Upper lobe of right lung (tissue), 1 donor: ENCODE measurements at regions not wholly inside any gene's neighbourhood (a gene's known extent, or its start where the extent isn't known, plus 50 kb on each side); places are given as distances from the start of the nearest gene placed in this dataset.

Source experiments
- ATAC-seq: fragments of 200-7000 bp; cut with Tn5 transposase; one replicate; pipeline ENCODE4 v1.9.1; 2020; ENCODE audit warnings: mild to moderate bottlenecking, moderate library complexity
- DNase-seq: peaks from one replicate; pipeline ENCODE4 v3.0.0-alpha.2; 2020
- H3K27ac ChIP-seq: fragments of 200-600 bp; one replicate; pipeline ENCODE4 v1.8.0; 2022
- H3K27me3 ChIP-seq: fragments of 200-600 bp; one replicate; pipeline ENCODE4 v1.8.0; 2022; ENCODE audit warnings: mild to moderate bottlenecking
- H3K36me3 ChIP-seq: fragments of 200-600 bp; one replicate; pipeline ENCODE4 v1.8.0; 2022
- H3K4me1 ChIP-seq: fragments of 200-600 bp; one replicate; pipeline ENCODE4 v1.8.0; 2022
- H3K4me3 ChIP-seq: fragments of 200-600 bp; one replicate; pipeline ENCODE4 v1.8.0; 2022; ENCODE audit warnings: mild to moderate bottlenecking
- H3K9me3 ChIP-seq: fragments of 200-600 bp; one replicate; pipeline ENCODE4 v1.8.0; 2022
- intact Hi-C: fragments of 100-400 bp; cut with DNase I; formaldehyde crosslinking; loops from one replicate; pipeline ENCODE4 v1.11.0; 2022
- TF ChIP-seq, protein P1 (sequence below): fragments of 200-600 bp; IDR thresholded peaks from one replicate; pipeline ENCODE4 v1.8.0; 2022; ENCODE audit warnings: antibody characterized with exemption
- donor health status: DM: no; HTN: yes; CAD: no; lungs with severe emphysema.

DNA sequence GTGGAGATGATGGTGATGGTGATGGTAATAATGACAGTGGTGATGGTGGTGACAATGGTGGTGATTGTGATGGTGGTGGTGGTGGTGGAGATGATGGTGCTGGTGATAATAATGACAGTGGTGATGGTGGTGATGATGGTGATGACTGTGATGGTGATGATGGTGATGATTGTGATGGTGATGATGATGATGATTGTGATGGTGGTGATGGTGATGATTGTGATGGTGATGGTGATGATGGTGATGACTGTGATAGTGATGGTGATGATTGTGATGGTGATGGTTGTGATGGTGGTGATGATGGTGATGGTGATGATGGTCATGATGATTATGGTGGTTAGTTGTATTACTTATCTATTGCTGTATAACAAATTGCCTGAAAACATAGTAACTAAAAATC lies 108.9 kb upstream of the NKX1-1 start:
- no peak overlapping the region for H3K27ac ChIP-seq
- intact Hi-C loops, result no loop called here
- H3K27me3 ChIP-seq, result peaks cover 50% of the 10 kb centered on the region
- H3K9me3 ChIP-seq, result no peaks in the 10 kb centered on the region
- H3K4me3 ChIP-seq, result no peak overlapping the region
- no peaks in the 10 kb centered on the region for H3K4me1 ChIP-seq
- H3K36me3 ChIP-seq, result no peaks in the 10 kb centered on the region
- DNase-seq (peak; percentile 1), ATAC-seq (no peak)
- TF ChIP-seq, protein P1, sequence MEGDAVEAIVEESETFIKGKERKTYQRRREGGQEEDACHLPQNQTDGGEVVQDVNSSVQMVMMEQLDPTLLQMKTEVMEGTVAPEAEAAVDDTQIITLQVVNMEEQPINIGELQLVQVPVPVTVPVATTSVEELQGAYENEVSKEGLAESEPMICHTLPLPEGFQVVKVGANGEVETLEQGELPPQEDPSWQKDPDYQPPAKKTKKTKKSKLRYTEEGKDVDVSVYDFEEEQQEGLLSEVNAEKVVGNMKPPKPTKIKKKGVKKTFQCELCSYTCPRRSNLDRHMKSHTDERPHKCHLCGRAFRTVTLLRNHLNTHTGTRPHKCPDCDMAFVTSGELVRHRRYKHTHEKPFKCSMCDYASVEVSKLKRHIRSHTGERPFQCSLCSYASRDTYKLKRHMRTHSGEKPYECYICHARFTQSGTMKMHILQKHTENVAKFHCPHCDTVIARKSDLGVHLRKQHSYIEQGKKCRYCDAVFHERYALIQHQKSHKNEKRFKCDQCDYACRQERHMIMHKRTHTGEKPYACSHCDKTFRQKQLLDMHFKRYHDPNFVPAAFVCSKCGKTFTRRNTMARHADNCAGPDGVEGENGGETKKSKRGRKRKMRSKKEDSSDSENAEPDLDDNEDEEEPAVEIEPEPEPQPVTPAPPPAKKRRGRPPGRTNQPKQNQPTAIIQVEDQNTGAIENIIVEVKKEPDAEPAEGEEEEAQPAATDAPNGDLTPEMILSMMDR, result no peak

DNA sequence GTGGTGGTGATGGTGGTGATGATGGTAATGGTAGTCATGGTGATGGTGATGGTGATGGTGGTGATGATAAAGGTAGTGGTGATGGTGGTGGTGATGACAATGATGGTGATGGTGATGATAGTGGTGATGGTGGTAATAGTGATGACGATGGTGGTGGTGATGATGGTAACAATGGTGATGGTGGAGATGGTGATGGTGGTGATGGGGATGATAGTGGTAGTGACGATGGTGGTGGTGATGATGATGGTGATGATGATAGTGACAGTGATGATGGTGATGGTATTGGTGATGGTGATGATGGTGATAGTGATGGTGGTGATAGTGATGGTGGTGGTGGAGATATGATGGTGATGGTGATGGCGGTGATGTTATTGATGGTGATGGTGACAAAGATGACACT lies 108.4 kb upstream of the NKX1-1 start:
- ATAC-seq (no peak), DNase-seq (no peak)
- no peak overlapping the region for H3K4me3 ChIP-seq
- H3K27ac ChIP-seq, result no peak overlapping the region
- no peaks in the 10 kb centered on the region for H3K36me3 ChIP-seq
- intact Hi-C loops, result no loop called here
- no peaks in the 10 kb centered on the region for H3K9me3 ChIP-seq
- H3K27me3 ChIP-seq, result peaks cover 48% of the 10 kb centered on the region
- no peaks in the 10 kb centered on the region for H3K4me1 ChIP-seq
- TF ChIP-seq, protein P1, result no peak

DNA sequence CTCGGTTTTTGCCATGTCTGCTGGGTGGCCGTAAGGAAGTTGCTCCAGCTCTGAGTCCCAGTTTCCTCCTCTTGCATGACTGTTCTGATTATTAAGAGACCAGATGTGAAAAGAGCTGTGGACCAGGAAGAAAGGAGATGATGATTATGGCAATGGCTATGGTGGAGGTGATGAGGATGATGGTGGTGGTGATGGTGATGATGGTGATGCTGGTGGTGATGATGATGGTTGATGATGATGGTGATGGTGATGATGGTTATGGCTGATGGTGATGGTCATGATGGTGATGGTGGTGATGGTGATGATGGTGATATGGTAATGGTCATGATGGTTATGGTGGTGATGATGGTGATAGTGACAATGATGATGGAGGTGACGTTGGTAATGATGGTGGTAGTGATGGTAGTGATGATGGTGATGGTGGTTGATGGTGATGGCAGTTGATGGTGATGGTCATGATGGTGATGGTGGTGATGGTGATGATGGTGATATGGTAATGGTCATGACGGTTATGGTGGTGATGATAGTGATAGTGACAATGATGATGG lies 107.8 kb upstream of the NKX1-1 start:
- Histone ChIP-seq H3K9me3 (no peaks in the 10 kb centered on the region), H3K27me3 (peaks cover 50% of the 10 kb centered on the region), H3K36me3 (no peaks in the 10 kb centered on the region), H3K4me3 (no peak overlapping the region), H3K4me1 (no peaks in the 10 kb centered on the region), H3K27ac (no peak overlapping the region)
- intact Hi-C loops, result no loop called here
- TF ChIP-seq, protein P1, result no peak
- no peak for DNase-seq
- ATAC-seq, result no peak

DNA sequence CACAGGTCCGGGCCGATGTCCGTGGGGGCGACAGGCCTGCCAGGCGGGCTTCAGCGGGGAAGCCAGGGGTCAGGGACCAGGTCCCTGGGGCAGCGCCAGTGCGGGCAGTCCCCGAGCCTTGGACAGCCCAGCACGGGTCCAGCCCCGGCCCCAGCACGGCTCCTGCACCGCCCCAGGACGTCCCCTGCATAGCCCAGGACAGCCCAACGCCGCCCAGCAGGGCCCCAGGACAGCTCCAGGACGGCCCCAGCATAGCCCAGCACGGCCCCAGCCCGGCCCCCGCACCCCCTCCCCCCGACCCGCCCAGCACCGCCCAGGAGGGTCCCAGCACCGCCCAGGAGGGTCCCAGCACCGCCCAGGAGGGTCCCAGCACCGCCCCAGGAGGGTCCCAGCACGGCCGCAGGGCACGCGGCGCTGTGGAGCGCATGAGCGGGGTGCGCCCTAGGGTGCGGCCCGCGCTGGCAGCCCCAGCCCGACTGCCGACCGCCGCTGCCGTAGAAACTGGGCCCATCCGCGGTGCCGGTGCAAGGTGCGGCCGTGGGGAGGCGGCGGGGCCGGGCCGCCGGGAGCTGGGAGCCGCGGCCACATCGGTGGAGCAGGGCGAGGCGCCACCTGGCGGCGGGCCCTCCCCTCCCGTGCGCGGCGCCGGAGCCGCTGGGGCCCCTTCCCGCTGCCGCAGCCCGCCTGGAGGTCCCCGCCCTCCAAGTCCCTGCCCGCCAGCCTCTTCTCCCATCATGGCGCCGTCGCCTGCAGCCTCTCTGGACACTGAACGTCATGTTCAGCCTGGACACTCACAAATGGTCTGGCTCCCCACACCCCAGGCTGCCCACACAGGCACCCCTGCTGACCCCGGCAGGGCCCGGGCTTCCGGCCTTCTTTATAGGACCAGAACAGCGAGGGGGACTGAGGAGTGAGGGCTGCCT lies 106.8 kb upstream of the NKX1-1 start:
- peaks cover 47% of the 10 kb centered on the region for H3K27me3 ChIP-seq
- no peaks in the 10 kb centered on the region for H3K4me1 ChIP-seq
- H3K4me3 ChIP-seq, result no peak overlapping the region
- no peaks in the 10 kb centered on the region for H3K9me3 ChIP-seq
- ATAC-seq, result peak; percentile 87
- intact Hi-C loops, result no loop called here
- H3K27ac ChIP-seq, result no peak overlapping the region
- no peaks in the 10 kb centered on the region for H3K36me3 ChIP-seq
- TF ChIP-seq, protein P1, result peak; percentile 49
- DNase-seq, result peak; percentile 77

DNA sequence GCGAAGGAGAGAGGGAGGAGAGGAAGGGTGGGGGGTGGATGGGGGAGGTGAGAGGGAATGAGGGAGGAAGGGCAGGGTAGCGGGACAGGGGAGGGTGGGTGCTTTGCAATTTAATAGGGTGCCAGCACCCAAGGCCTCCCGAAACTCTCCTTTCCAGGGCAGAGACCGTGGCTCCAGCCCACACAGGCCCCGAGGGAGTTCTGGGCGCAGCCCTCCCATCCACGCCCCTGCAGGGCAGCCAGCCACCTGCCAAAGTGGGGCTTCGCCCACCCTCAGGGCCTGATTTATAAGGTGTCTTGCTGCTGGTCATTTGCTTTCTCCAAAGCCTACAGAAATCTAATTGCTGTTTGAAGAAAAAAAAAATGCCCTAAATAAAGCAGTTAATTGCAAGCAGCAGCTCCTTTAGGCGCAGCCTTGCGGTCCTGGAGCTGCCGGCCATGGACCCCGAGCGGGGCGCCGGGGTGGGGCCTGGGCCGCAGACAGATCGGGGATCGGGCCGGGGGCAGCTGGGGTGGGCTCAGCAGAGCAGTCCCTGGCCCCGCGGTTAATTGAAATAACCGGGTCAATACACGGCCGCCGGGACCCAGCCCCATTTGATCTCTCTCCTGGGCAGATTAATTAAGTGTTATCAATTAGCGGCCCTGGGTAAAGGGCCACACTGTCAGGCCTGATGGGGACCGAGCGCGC lies 106.0 kb upstream of the NKX1-1 start:
- Histone ChIP-seq H3K9me3 (no peaks in the 10 kb centered on the region), H3K27me3 (peaks cover 42% of the 10 kb centered on the region), H3K27ac (no peak overlapping the region), H3K4me3 (no peak overlapping the region), H3K4me1 (no peaks in the 10 kb centered on the region), H3K36me3 (no peaks in the 10 kb centered on the region)
- intact Hi-C loops, result no loop called here
- TF ChIP-seq, protein P1, result no peak
- DNase-seq (peak; percentile 41), ATAC-seq (no peak)
